IMR-90 (cell line): ENCODE measurements at regions not wholly inside any gene's neighbourhood (a gene's known extent, or its start where the extent isn't known, plus 50 kb on each side); places are given as distances from the start of the nearest gene placed in this dataset.
"Not testable (repeated sequence)": the region's sequence is repeated elsewhere in the genome, so short reads cannot be mapped to it uniquely, and the experiment has no call there.

Experiments
- ATAC-seq: fragments of 200-7000 bp; cut with Tn5 transposase; 2 replicates; pipeline ENCODE4 v1.9.1; 2020; ENCODE audit warnings: low read depth, mild to moderate bottlenecking, moderate library complexity
- BruUV-seq: library from RNA; stranded (reverse); fragments of 400-500 nt; replicated peaks from 2 replicates; lab custom pipeline; 2021; lab: Mats Ljungman, UMichigan
- CTCF ChIA-PET: fragments of 300-600 bp; formaldehyde crosslinking; extraction: SDS; loops from one replicate; lab custom pipeline; 2021; ENCODE audit warnings: antibody characterized with exemption; lab: Yijun Ruan, JAX
- POLR2A ChIA-PET: fragments of 300-600 bp; sonication (Branson Sonifier 250); formaldehyde crosslinking; loops from one replicate; lab custom pipeline; 2022; ENCODE audit warnings: antibody characterized with exemption; ENCODE audit not compliant: unreplicated experiment; lab: Charles Lee
- DNase-seq: peaks from one replicate; pipeline ENCODE4 v3.0.0; 2013
- H2AFZ ChIP-seq: replicated peaks from 2 replicates; pipeline ENCODE3; 2013; ENCODE audit warnings: low read length, mild to moderate bottlenecking; ENCODE audit not compliant: poor library complexity
- H2AK5ac ChIP-seq: 2 replicates; pipeline ENCODE4 v1.6.1; 2013; ENCODE audit warnings: low read depth, low read length, inconsistent platforms
- H2AK9ac ChIP-seq: replicated peaks from 2 replicates; pipeline ENCODE3; 2013; ENCODE audit warnings: mild to moderate bottlenecking, low read depth, low read length, moderate library complexity; ENCODE audit not compliant: poor library complexity
- H2BK120ac ChIP-seq: 2 replicates; pipeline ENCODE4 v1.6.1; 2013; ENCODE audit warnings: low read depth, low read length, inconsistent platforms
- H2BK15ac ChIP-seq: 3 replicates; pipeline ENCODE4 v1.6.1; 2013; ENCODE audit warnings: low read depth, low read length, inconsistent platforms
- H2BK20ac ChIP-seq: 2 replicates; pipeline ENCODE4 v1.6.1; 2013; ENCODE audit warnings: low read depth, mild to moderate bottlenecking, inconsistent platforms, low read length, moderate library complexity
- H2BK5ac ChIP-seq: 2 replicates; pipeline ENCODE4 v1.6.1; 2013; ENCODE audit warnings: mild to moderate bottlenecking, low read depth, low read length, inconsistent platforms; ENCODE audit not compliant: poor library complexity, severe bottlenecking
- H3K14ac ChIP-seq: replicated peaks from 2 replicates; pipeline ENCODE4 v1.6.1; 2013; ENCODE audit warnings: low read depth, low read length, inconsistent platforms
- H3K18ac ChIP-seq: 2 replicates; pipeline ENCODE4 v1.6.1; 2013; ENCODE audit warnings: low read depth, low read length, control low read depth
- H3K23ac ChIP-seq: 2 replicates; pipeline ENCODE4 v1.6.1; 2013; ENCODE audit warnings: low read depth, low read length, inconsistent platforms
- H3K27ac ChIP-seq: 2 replicates; pipeline ENCODE4 v1.5.1; 2013; ENCODE audit warnings: mild to moderate bottlenecking, control low read depth, low read length; ENCODE audit not compliant: insufficient read depth
- H3K27me3 ChIP-seq: 2 replicates; pipeline ENCODE4 v1.6.1; 2013; ENCODE audit warnings: low read length; ENCODE audit not compliant: control insufficient read depth, insufficient read depth
- H3K36me3 ChIP-seq: 2 replicates; pipeline ENCODE4 v1.6.1; 2013; ENCODE audit warnings: low read length, mixed read lengths; ENCODE audit not compliant: control insufficient read depth, insufficient read depth
- H3K4ac ChIP-seq: 2 replicates; pipeline ENCODE4 v1.6.1; 2013; ENCODE audit warnings: low read depth, low read length, inconsistent platforms
- H3K4me1 ChIP-seq: 2 replicates; pipeline ENCODE4 v1.6.1; 2013; ENCODE audit warnings: low read length, mixed read lengths; ENCODE audit not compliant: control insufficient read depth, insufficient read depth
- H3K4me2 ChIP-seq: 2 replicates; pipeline ENCODE4 v1.6.1; 2013; ENCODE audit warnings: low read depth, mild to moderate bottlenecking, control low read depth, low read length, moderate library complexity
- H3K4me3 ChIP-seq: 2 replicates; pipeline ENCODE4 v1.5.1; 2013; ENCODE audit warnings: low read depth, mild to moderate bottlenecking, control low read depth, low read length, moderate library complexity; ENCODE audit not compliant: insufficient read depth
- H3K56ac ChIP-seq: 2 replicates; pipeline ENCODE4 v1.6.1; 2013; ENCODE audit warnings: low read length, inconsistent platforms; ENCODE audit not compliant: insufficient read depth; ENCODE audit errors: extremely low read depth
- H3K79me1 ChIP-seq, 2 experiments: 2 replicates each; pipeline ENCODE4 v1.6.1; 2013; ENCODE audit warnings: low read length in 2 of 2, inconsistent platforms in 1 of 2, low read depth in 1 of 2
- H3K9ac ChIP-seq: 2 replicates; pipeline ENCODE4 v1.6.1; 2013; ENCODE audit warnings: low read depth, low read length, control low read depth
- H3K9me1 ChIP-seq: 2 replicates; pipeline ENCODE4 v1.6.1; 2013; ENCODE audit warnings: low read length, inconsistent platforms; ENCODE audit not compliant: insufficient read depth
- H3K9me3 ChIP-seq: 2 replicates; pipeline ENCODE4 v1.6.1; 2013; ENCODE audit warnings: low read length; ENCODE audit not compliant: control insufficient read depth, insufficient read depth
- H4K20me1 ChIP-seq: 2 replicates; pipeline ENCODE4 v1.6.1; 2013; ENCODE audit warnings: low read length, inconsistent platforms; ENCODE audit not compliant: insufficient read depth
- H4K5ac ChIP-seq: 2 replicates; pipeline ENCODE4 v1.6.1; 2013; ENCODE audit warnings: mild to moderate bottlenecking, low read depth, low read length, control low read depth
- H4K8ac ChIP-seq, 2 experiments: 2 replicates each; pipeline ENCODE4 v1.6.1; 2013; ENCODE audit warnings: low read depth in 2 of 2, low read length in 2 of 2, control low read depth in 1 of 2, inconsistent platforms in 1 of 2
- H4K91ac ChIP-seq: 2 replicates; pipeline ENCODE4 v1.6.1; 2013; ENCODE audit warnings: low read depth, low read length, inconsistent platforms; ENCODE audit not compliant: insufficient read depth
- WGBS, 2 experiments: methylation state at CpG; one replicate each; pipeline versions ENCODE4 v1.1.5 to v1.1.7; 2013; ENCODE audit warnings: missing lambda C conversion rate in 2 of 2; ENCODE audit not compliant: insufficient read length in 1 of 2; ENCODE audit errors: extremely low coverage in 2 of 2; 5-methylcytosine and 5-hydroxymethylcytosine counted together
- dilution Hi-C: fragments of 300-500 bp; cut with HindIII; formaldehyde crosslinking; loops from one replicate; pipeline ENCODE4 v1.14.3; 2018; ENCODE audit warnings: low sequenced_read_pairs; ENCODE audit not compliant: unreplicated experiment
- in situ Hi-C: fragments of 300-500 bp; cut with MboI; formaldehyde crosslinking; loops from 3 replicates; pipeline ENCODE4 v1.14.3; 2019; ENCODE audit warnings: low sequenced_read_pairs, inconsistent platforms, mixed read lengths
- intact Hi-C: fragments of 100-400 bp; cut with micrococcal nuclease; formaldehyde crosslinking; loops from 2 replicates; pipeline ENCODE4 v1.10.0; 2022

DNA sequence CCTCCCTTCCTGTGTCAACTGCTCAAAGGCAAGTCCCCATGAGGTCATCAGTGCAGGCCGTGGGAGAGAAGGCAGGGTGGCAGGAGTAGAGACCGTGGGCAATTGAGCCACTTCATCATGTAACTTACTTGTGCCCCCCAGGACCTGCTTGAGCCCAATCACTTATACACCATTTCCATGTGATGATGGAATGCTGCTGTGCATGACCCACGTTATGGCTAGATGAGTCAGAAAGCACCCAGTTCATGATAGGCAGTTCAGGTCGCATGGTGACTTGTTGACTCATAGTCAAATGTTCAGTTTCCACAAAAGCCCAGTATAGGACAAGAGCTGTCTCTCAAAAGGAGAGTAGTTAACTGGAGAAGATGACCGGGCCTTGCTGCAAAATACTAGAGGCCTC lies 76.4 kb upstream of the XKR3 start:
- H3K9me3 ChIP-seq, H3K27ac ChIP-seq, DNase-seq, H2BK15ac ChIP-seq, H3K4me1 ChIP-seq, dilution Hi-C loops, H3K9ac ChIP-seq, POLR2A ChIA-PET, H3K4me3 ChIP-seq, H4K20me1 ChIP-seq, H2BK120ac ChIP-seq, H3K4me2 ChIP-seq, H2AK5ac ChIP-seq, H2BK20ac ChIP-seq, ATAC-seq, H3K36me3 ChIP-seq, H3K56ac ChIP-seq, in situ Hi-C loops, H3K9me1 ChIP-seq, H3K23ac ChIP-seq, H4K5ac ChIP-seq, H2AFZ ChIP-seq, H3K79me1 ChIP-seq, H2AK9ac ChIP-seq, H4K8ac ChIP-seq, CTCF ChIA-PET, H3K18ac ChIP-seq, H2BK5ac ChIP-seq, H4K91ac ChIP-seq, H3K27me3 ChIP-seq, H3K4ac ChIP-seq, BruUV-seq, H3K14ac ChIP-seq, intact Hi-C loops: not testable (repeated sequence)
- WGBS, 2 experiments, result no CpG with 5 or more reads among the region's 5 CpGs

DNA sequence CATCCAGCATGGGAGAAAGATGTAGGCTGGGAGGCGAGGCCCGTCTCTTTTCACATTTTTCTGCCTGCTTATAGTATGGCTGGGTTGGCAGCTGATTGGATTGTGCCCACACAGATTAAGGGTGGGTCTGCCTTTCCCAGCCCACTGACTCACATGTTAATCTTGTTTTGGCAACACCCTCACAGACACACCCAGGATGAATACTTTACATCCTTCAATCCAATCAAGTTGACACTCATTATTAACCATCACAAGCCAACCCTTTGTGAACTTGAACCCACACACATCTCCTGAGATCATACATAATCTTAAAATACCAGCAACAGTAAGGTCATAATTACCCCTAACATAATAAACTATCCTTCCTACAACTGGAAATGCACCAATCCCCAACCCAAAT lies 74.1 kb upstream of the XKR3 start:
- H2AFZ ChIP-seq, H3K9ac ChIP-seq, DNase-seq, H3K4me2 ChIP-seq, H3K18ac ChIP-seq, H2AK5ac ChIP-seq, H2BK5ac ChIP-seq, H3K4me1 ChIP-seq, H2AK9ac ChIP-seq, H3K4me3 ChIP-seq, in situ Hi-C loops, CTCF ChIA-PET, intact Hi-C loops, H2BK20ac ChIP-seq, H3K14ac ChIP-seq, H3K9me3 ChIP-seq, H4K8ac ChIP-seq, H3K27me3 ChIP-seq, H3K56ac ChIP-seq, H3K4ac ChIP-seq, H4K91ac ChIP-seq, H2BK15ac ChIP-seq, H2BK120ac ChIP-seq, H4K5ac ChIP-seq, BruUV-seq, H3K79me1 ChIP-seq, H3K36me3 ChIP-seq, H3K27ac ChIP-seq, POLR2A ChIA-PET, H4K20me1 ChIP-seq, H3K9me1 ChIP-seq, H3K23ac ChIP-seq, dilution Hi-C loops, ATAC-seq: not testable (repeated sequence)
- whole genome bisulfite sequencing, 2 experiments, result no CpG with 5 or more reads among the region's 2 CpGs
